ENCODE measurements at regions not wholly inside any gene's neighbourhood (a gene's known extent, or its start where the extent isn't known, plus 50 kb on each side); places are given as distances from the start of the nearest gene placed in this dataset.

DNA sequence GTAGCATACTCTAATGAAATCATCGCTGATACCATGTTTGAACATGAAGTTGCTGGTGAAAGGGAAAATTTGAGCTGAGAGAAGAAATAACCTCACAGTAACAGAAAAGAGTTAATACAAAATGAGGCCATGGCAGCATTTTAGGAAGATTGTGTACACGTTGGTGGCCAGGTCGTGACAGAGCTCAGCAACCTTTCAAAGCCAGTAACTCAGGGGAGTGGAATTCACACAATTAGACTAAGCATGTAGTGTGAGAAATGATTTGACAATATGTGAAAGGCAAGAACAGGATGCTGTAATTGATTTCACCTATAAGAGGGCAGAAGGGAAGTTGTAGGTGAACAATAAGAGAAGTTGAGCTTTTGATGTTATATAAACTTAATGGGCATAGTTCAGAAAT, 246.3 kb downstream of the OGFRL1 start:
- TF ChIP-seq CTCF (IDR thresholded peaks at IDR 0.05) (no peak), EZH2 (IDR thresholded peaks at IDR 0.05; ENCODE audit: borderline replicate concordance, insufficient read depth, low read depth, low read length, poor library complexity, severe bottlenecking) (no peak)
